SK-N-SH (cell line): ENCODE measurements at regions not wholly inside any gene's neighbourhood (a gene's known extent, or its start where the extent isn't known, plus 50 kb on each side); places are given as distances from the start of the nearest gene placed in this dataset.

ENCODE experiments used
- CTCF ChIA-PET: fragments of 300-600, 350-600 bp; formaldehyde crosslinking; extraction: SDS; loops from one replicate; lab custom pipeline; 2021; lab: Yijun Ruan, JAX
- POLR2A ChIA-PET: fragments of 350-600 bp; sonication (Branson Sonifier 250); formaldehyde crosslinking; extraction: SDS; loops from one replicate; lab custom pipeline; 2020; ENCODE audit warnings: antibody characterized with exemption, inconsistent platforms; lab: Yijun Ruan, JAX
- DNase-seq: peaks from one replicate; pipeline ENCODE4 v3.0.0; 2012
- H2AFZ ChIP-seq: fragments of 200-600 bp; sonication (generic); 2 replicates; pipeline ENCODE4 v1.8.1; 2016; ENCODE audit warnings: antibody characterized with exemption, mild to moderate bottlenecking, low read depth
- H3F3A ChIP-seq: fragments of 200-600 bp; sonication (generic); replicated peaks from 2 replicates; pipeline ENCODE3; 2016; ENCODE audit warnings: antibody characterized with exemption, mild to moderate bottlenecking; ENCODE audit not compliant: insufficient read depth
- H3K27ac ChIP-seq, 2 experiments: fragments of 200-500 bp in 1 of 2; fragments of 200-600 bp in 1 of 2; sonication (Bioruptor generic) in 1 of 2; sonication (generic), shearing (Covaris generic) in 1 of 2; 2 replicates each; pipeline versions ENCODE4 v1.5.1 to v1.6.1; 2014 to 2016; ENCODE audit warnings: low read depth in 2 of 2, inconsistent platforms in 1 of 2, low read length in 1 of 2, mild to moderate bottlenecking in 1 of 2, mixed read lengths in 1 of 2
- H3K27me3 ChIP-seq: fragments of 200-600 bp; sonication (generic), shearing (Covaris generic); 2 replicates; pipeline ENCODE4 v1.6.1; 2016; ENCODE audit warnings: mixed run types; ENCODE audit not compliant: insufficient read depth
- H3K36me3 ChIP-seq, 2 experiments: fragments of 200-500 bp in 1 of 2; fragments of 200-600 bp in 1 of 2; sonication (Bioruptor generic) in 1 of 2; sonication (generic) in 1 of 2; replicated peaks in 1 of 2; 2 replicates each; pipeline versions ENCODE3 to v1.5.1; 2014 to 2016; ENCODE audit warnings: low read length in 1 of 2, mild to moderate bottlenecking in 1 of 2; ENCODE audit not compliant: insufficient read depth in 2 of 2, control insufficient read depth in 1 of 2
- H3K4me1 ChIP-seq, 2 experiments: fragments of 200-500 bp in 1 of 2; fragments of 200-600 bp in 1 of 2; sonication (Bioruptor generic) in 1 of 2; sonication (generic), shearing (Covaris generic) in 1 of 2; 2 replicates each; pipeline versions ENCODE4 v1.5.1 to v1.6.1; 2014 to 2016; ENCODE audit warnings: low read depth in 1 of 2, low read length in 1 of 2, mixed run types in 1 of 2; ENCODE audit not compliant: insufficient read depth in 2 of 2, control insufficient read depth in 1 of 2
- H3K4me2 ChIP-seq: fragments of 200-600 bp; sonication (generic), shearing (Covaris generic); 2 replicates; pipeline ENCODE4 v1.6.1; 2017; ENCODE audit warnings: mixed run types
- H3K4me3 ChIP-seq, 2 experiments: fragments of 200-500 bp in 1 of 2; fragments of 200-600 bp in 1 of 2; sonication (Bioruptor generic) in 1 of 2; sonication (generic), shearing (Covaris generic) in 1 of 2; 2 replicates each; pipeline versions ENCODE4 v1.5.1 to v1.8.1; 2014 to 2016; ENCODE audit warnings: low read depth in 2 of 2, inconsistent platforms in 1 of 2, low read length in 1 of 2, mild to moderate bottlenecking in 1 of 2, mixed read lengths in 1 of 2, moderate library complexity in 1 of 2
- H3K79me2 ChIP-seq: fragments of 200-600 bp; sonication (generic); 2 replicates; pipeline ENCODE4 v1.8.1; 2017; ENCODE audit warnings: mild to moderate bottlenecking; ENCODE audit not compliant: insufficient read depth
- H3K9ac ChIP-seq: fragments of 200-600 bp; sonication (generic); 2 replicates; pipeline ENCODE4 v1.6.1; 2017; ENCODE audit warnings: mixed run types
- H3K9me2 ChIP-seq: fragments of 200-600 bp; sonication (generic); 2 replicates; pipeline ENCODE4 v1.6.1; 2017; ENCODE audit warnings: mixed run types
- H3K9me3 ChIP-seq: fragments of 200-600 bp; sonication (generic); 2 replicates; pipeline ENCODE4 v1.6.1; 2017; ENCODE audit warnings: mixed run types, mild to moderate bottlenecking, moderate library complexity
- H4K20me1 ChIP-seq: fragments of 200-600 bp; sonication (generic); 2 replicates; pipeline ENCODE4 v1.6.1; 2017; ENCODE audit warnings: mild to moderate bottlenecking, mixed run types; ENCODE audit not compliant: insufficient read depth
- CHD2 ChIP-seq: fragments of 150-350 bp; IDR thresholded peaks from 2 replicates; pipeline ENCODE4 v1.6.1; 2018; ENCODE audit warnings: low read length; ENCODE audit not compliant: partially characterized antibody
- ELF1 ChIP-seq: IDR thresholded peaks from 2 replicates; pipeline ENCODE4 v1.4.0; 2012
- EP300 ChIP-seq, 2 experiments: IDR thresholded peaks; 2 replicates each; pipeline versions ENCODE4 v1.4.0 to v1.6.1; 2012; ENCODE audit warnings: borderline replicate concordance in 1 of 2, low read depth in 1 of 2, low read length in 1 of 2
- EZH2phosphoT487 ChIP-seq: fragments of 200-600 bp; sonication (generic); IDR thresholded peaks from 2 replicates; pipeline ENCODE4 v1.6.1; 2017; ENCODE audit warnings: low read depth, mixed run types, mild to moderate bottlenecking, antibody characterized with exemption, moderate library complexity, borderline replicate concordance
- MEF2A ChIP-seq: IDR thresholded peaks from 2 replicates; pipeline ENCODE4 v1.4.0; 2012; ENCODE audit warnings: low read depth, borderline replicate concordance
- MXI1 ChIP-seq: IDR thresholded peaks from 2 replicates; pipeline ENCODE4 v1.6.1; 2012; ENCODE audit warnings: mild to moderate bottlenecking, low read depth, low read length, improper control_type of control experiment
- POLR2AphosphoS5 ChIP-seq: IDR thresholded peaks from 2 replicates; pipeline ENCODE4 v1.6.1; 2012; ENCODE audit warnings: low read depth, low read length
- RFX5 ChIP-seq: IDR thresholded peaks from 2 replicates; pipeline ENCODE4 v1.6.1; 2012; ENCODE audit warnings: mild to moderate bottlenecking, improper control_type of control experiment, low read length
- TAF1 ChIP-seq: IDR thresholded peaks from 2 replicates; pipeline ENCODE4 v1.6.1; 2012; ENCODE audit warnings: low read depth, mild to moderate bottlenecking, low read length, moderate library complexity, borderline replicate concordance
- YY1 ChIP-seq: IDR thresholded peaks from 2 replicates; pipeline ENCODE4 v1.4.0; 2012; ENCODE audit warnings: low read depth, mild to moderate bottlenecking
- WGBS: methylation state at CpG from one replicate; pipeline ENCODE4 v1.1.6; 2017; ENCODE audit warnings: low lambda C conversion rate; 5-methylcytosine and 5-hydroxymethylcytosine counted together
- TF ChIP-seq, protein P1 (sequence below): fragments of 200-600 bp; sonication (generic); IDR thresholded peaks from 2 replicates; pipeline ENCODE4 v1.6.1; 2017; ENCODE audit warnings: antibody characterized with exemption, mild to moderate bottlenecking, moderate library complexity
- TF ChIP-seq, protein P2 (sequence below): fragments of 150-350 bp; IDR thresholded peaks from 2 replicates; pipeline ENCODE4 v1.6.1; 2017; ENCODE audit warnings: antibody characterized with exemption, low read length, low read depth, borderline replicate concordance
- TF ChIP-seq, protein P3 (sequence below): IDR thresholded peaks from 2 replicates; pipeline ENCODE4 v1.4.0; 2012; ENCODE audit warnings: low read depth
- TF ChIP-seq, protein P4 (sequence below): IDR thresholded peaks from 2 replicates; pipeline ENCODE4 v1.4.0; 2012; ENCODE audit warnings: low read depth, borderline replicate concordance

DNA sequence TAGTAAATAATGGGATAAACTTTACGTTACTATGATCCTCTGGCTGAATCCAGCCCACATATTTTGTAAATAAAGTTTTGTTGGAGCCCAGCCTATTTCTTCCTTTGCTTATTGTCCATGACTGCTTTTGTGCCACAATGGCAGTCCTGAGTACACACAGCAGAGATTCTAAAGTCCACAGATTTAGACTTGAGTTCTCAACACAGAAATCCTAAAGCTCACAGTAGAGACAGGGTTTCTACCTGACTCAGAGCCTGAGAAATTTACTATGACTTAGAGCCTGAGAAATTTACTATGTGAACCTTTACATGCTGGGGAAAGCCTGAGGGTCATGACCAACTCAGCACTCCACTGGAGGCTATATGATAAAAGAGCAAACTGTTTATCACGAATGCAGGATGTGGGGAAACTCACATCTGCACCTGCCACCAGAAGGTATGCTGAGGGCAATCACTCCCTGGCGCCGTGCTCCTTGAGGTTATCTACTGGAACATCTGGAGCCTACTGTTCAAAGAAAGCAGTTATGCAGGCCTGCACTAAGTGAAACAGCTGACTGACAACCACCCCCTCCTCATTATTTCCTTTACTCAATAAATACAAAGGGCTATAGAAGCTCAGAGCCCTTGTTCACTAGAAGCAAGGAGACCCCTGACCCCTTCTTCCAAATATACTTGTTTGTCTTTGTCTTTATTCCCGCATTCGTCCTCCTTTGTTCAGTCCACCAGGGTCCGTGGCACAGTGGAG is 52.6 kb upstream of the BICD1 start:
- CTCF ChIA-PET, result no interaction called here
- Histone ChIP-seq H3K27me3 (no peaks in the 10 kb centered on the region), H3K9me3 (no peaks in the 10 kb centered on the region), H3K4me2 (no peak overlapping the region), H3K9me2 (no peaks in the 10 kb centered on the region), H3K27ac (no peak overlapping the region), H3K4me1 (no peaks in the 10 kb centered on the region), H3F3A (peaks cover 3% of the 10 kb centered on the region), H3K79me2 (no peaks in the 10 kb centered on the region), H3K36me3 (no peaks in the 10 kb centered on the region), H3K4me3 (no peak overlapping the region)
- POLR2A ChIA-PET, result no interaction called here
- TF ChIP-seq, protein P1, sequence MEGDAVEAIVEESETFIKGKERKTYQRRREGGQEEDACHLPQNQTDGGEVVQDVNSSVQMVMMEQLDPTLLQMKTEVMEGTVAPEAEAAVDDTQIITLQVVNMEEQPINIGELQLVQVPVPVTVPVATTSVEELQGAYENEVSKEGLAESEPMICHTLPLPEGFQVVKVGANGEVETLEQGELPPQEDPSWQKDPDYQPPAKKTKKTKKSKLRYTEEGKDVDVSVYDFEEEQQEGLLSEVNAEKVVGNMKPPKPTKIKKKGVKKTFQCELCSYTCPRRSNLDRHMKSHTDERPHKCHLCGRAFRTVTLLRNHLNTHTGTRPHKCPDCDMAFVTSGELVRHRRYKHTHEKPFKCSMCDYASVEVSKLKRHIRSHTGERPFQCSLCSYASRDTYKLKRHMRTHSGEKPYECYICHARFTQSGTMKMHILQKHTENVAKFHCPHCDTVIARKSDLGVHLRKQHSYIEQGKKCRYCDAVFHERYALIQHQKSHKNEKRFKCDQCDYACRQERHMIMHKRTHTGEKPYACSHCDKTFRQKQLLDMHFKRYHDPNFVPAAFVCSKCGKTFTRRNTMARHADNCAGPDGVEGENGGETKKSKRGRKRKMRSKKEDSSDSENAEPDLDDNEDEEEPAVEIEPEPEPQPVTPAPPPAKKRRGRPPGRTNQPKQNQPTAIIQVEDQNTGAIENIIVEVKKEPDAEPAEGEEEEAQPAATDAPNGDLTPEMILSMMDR, result no peak
- TF ChIP-seq ELF1 (no peak), CHD2 (no peak), YY1 (no peak), RFX5 (no peak), TAF1 (no peak), MXI1 (no peak), EZH2phosphoT487 (no peak), POLR2AphosphoS5 (no peak), EP300 (IDR thresholded peaks at IDR 0.05; ENCODE audit: borderline replicate concordance in 1 of 2, low read depth in 1 of 2, low read length in 1 of 2) (no peak), MEF2A (no peak)
- TF ChIP-seq, protein P2, sequence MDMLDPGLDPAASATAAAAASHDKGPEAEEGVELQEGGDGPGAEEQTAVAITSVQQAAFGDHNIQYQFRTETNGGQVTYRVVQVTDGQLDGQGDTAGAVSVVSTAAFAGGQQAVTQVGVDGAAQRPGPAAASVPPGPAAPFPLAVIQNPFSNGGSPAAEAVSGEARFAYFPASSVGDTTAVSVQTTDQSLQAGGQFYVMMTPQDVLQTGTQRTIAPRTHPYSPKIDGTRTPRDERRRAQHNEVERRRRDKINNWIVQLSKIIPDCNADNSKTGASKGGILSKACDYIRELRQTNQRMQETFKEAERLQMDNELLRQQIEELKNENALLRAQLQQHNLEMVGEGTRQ, result no peak
- TF ChIP-seq, protein P3, sequence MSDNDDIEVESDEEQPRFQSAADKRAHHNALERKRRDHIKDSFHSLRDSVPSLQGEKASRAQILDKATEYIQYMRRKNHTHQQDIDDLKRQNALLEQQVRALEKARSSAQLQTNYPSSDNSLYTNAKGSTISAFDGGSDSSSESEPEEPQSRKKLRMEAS, result no peak
- TF ChIP-seq, protein P4, sequence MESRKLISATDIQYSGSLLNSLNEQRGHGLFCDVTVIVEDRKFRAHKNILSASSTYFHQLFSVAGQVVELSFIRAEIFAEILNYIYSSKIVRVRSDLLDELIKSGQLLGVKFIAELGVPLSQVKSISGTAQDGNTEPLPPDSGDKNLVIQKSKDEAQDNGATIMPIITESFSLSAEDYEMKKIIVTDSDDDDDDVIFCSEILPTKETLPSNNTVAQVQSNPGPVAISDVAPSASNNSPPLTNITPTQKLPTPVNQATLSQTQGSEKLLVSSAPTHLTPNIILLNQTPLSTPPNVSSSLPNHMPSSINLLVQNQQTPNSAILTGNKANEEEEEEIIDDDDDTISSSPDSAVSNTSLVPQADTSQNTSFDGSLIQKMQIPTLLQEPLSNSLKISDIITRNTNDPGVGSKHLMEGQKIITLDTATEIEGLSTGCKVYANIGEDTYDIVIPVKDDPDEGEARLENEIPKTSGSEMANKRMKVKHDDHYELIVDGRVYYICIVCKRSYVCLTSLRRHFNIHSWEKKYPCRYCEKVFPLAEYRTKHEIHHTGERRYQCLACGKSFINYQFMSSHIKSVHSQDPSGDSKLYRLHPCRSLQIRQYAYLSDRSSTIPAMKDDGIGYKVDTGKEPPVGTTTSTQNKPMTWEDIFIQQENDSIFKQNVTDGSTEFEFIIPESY, result no peak
- TF ChIP-seq, all 33 proteins: peak for 0
- no peak overlapping the region for H2AFZ ChIP-seq
- H4K20me1 ChIP-seq, result no peaks in the 10 kb centered on the region
- 76% methylated on average over 7 of the region's 7 CpGs for WGBS
- H3K9ac ChIP-seq, result no peak overlapping the region
- no peak for DNase-seq
